GM12878 (cell line): ENCODE measurements at regions not wholly inside any gene's neighbourhood (a gene's known extent, or its start where the extent isn't known, plus 50 kb on each side); places are given as distances from the start of the nearest gene placed in this dataset.

Experiments
- ATAC-seq: fragments of 200-7000 bp; cut with Tn5 transposase; 3 replicates; pipeline ENCODE4 v1.9.1; 2020; ENCODE audit warnings: mild to moderate bottlenecking, moderate library complexity
- BruUV-seq: library from RNA; stranded (reverse); fragments of 400-500 nt; replicated peaks from 2 replicates; lab custom pipeline; 2021; lab: Mats Ljungman, UMichigan
- CTCF ChIA-PET: fragments of 300-600 bp; sonication (Branson Sonifier 250); formaldehyde crosslinking; extraction: SDS; loops from one replicate; lab custom pipeline; 2021; ENCODE audit warnings: inconsistent platforms; lab: Yijun Ruan, JAX
- POLR2A ChIA-PET: fragments of 350-600 bp; formaldehyde crosslinking; extraction: SDS; loops from one replicate; lab custom pipeline; 2021; ENCODE audit warnings: inconsistent platforms; lab: Charles Lee
- RAD21 ChIA-PET: fragments of 300-600 bp; sonication (Branson Sonifier 250); formaldehyde crosslinking; loops from one replicate; lab custom pipeline; 2023; ENCODE audit warnings: antibody characterized with exemption; ENCODE audit not compliant: unreplicated experiment; lab: Charles Lee
- SMC1A ChIA-PET: fragments of 300-600 bp; sonication (Branson Sonifier 250); formaldehyde crosslinking; loops from one replicate; lab custom pipeline; 2023; ENCODE audit not compliant: unreplicated experiment, uncharacterized antibody; lab: Charles Lee
- DNase-seq: peaks from one replicate; pipeline ENCODE4 v3.0.0-alpha.2; 2011; ENCODE audit warnings: low read depth, low spot score
- FAIRE-seq: peaks from 3 replicates; lab custom pipeline; 2011; peaks lifted over from hg19 to GRCh38; lab: Jason Lieb, UNC
- H2AFZ ChIP-seq: 2 replicates; pipeline ENCODE4 v1.6.0; 2011; ENCODE audit warnings: low read depth, low read length, control low read depth; ENCODE audit not compliant: control insufficient read depth
- H3K27ac ChIP-seq: 2 replicates; pipeline ENCODE4 v1.5.1; 2011; ENCODE audit warnings: control low read depth; ENCODE audit not compliant: control insufficient read depth, insufficient read depth
- H3K27me3 ChIP-seq, 2 experiments: replicated peaks in 1 of 2; 2 replicates each; pipeline versions ENCODE4 v1.6.0 to v1.6.1; 2011; ENCODE audit warnings: low read length in 1 of 2; ENCODE audit not compliant: control insufficient read depth in 2 of 2, insufficient read depth in 2 of 2
- H3K36me3 ChIP-seq, 2 experiments: 2 replicates each; pipeline ENCODE4 v1.5.1; 2011; ENCODE audit warnings: low read length in 1 of 2; ENCODE audit not compliant: control insufficient read depth in 2 of 2, insufficient read depth in 2 of 2
- H3K4me1 ChIP-seq: 2 replicates; pipeline ENCODE4 v1.6.1; 2011; ENCODE audit warnings: mild to moderate bottlenecking, low read length, moderate library complexity, mixed read lengths; ENCODE audit not compliant: control insufficient read depth, insufficient read depth
- H3K4me2 ChIP-seq: 2 replicates; pipeline ENCODE4 v1.6.0; 2011; ENCODE audit warnings: control low read depth; ENCODE audit not compliant: control insufficient read depth, insufficient read depth
- H3K4me3 ChIP-seq: fragments of 200-600 bp; sonication (generic); 2 replicates; pipeline ENCODE4 v1.5.1; 2016
- H3K79me2 ChIP-seq: 2 replicates; pipeline ENCODE4 v1.6.0; 2011; ENCODE audit warnings: low read length; ENCODE audit not compliant: control insufficient read depth, insufficient read depth
- H3K9ac ChIP-seq: 2 replicates; pipeline ENCODE4 v1.8.0; 2011; ENCODE audit warnings: low read length, control low read depth, mixed read lengths; ENCODE audit not compliant: control insufficient read depth, insufficient read depth
- H3K9me3 ChIP-seq: replicated peaks from 3 replicates; pipeline ENCODE4 v1.5.1; 2011; ENCODE audit warnings: mild to moderate bottlenecking, low read length; ENCODE audit not compliant: control insufficient read depth, insufficient read depth
- H4K20me1 ChIP-seq: 2 replicates; pipeline ENCODE4 v1.6.0; 2011; ENCODE audit not compliant: control insufficient read depth, insufficient read depth
- BMI1 ChIP-seq: fragments of 450-650 bp; IDR thresholded peaks from 2 replicates; pipeline ENCODE4 v1.6.1; 2016; ENCODE audit warnings: mild to moderate bottlenecking, moderate library complexity, borderline replicate concordance
- BRCA1 ChIP-seq: IDR thresholded peaks from 2 replicates; pipeline ENCODE4 v1.6.1; 2011; ENCODE audit warnings: low read depth, low read length, improper control_type of control experiment
- CTCF ChIP-seq, 3 experiments: IDR thresholded peaks in 2 of 3; conservative IDR thresholded peaks in 1 of 3; 2 replicates each; pipeline ENCODE4 v1.5.1; 2011; ENCODE audit warnings: low read depth in 3 of 3, low read length in 3 of 3, mild to moderate bottlenecking in 3 of 3, control low read depth in 2 of 3, moderate library complexity in 2 of 3, inconsistent platforms in 1 of 3, mixed read lengths in 1 of 3; ENCODE audit not compliant: control insufficient read depth in 2 of 3, insufficient read depth in 1 of 3; ENCODE audit errors: extremely low read depth in 1 of 3
- MYC ChIP-seq: IDR thresholded peaks from 2 replicates; pipeline ENCODE4 v1.6.1; 2011; ENCODE audit warnings: mild to moderate bottlenecking, low read length, moderate library complexity, inconsistent platforms; ENCODE audit not compliant: insufficient read depth, insufficient replicate concordance, insufficient read length, severe bottlenecking
- PAX5 ChIP-seq: IDR thresholded peaks from 2 replicates; pipeline ENCODE4 v1.6.1; 2011; ENCODE audit warnings: low read depth, low read length, borderline replicate concordance
- SRF ChIP-seq, 2 experiments: IDR thresholded peaks; 2 replicates each; pipeline ENCODE4 v1.6.1; 2011; ENCODE audit warnings: low read depth in 2 of 2, low read length in 2 of 2, mild to moderate bottlenecking in 1 of 2, moderate library complexity in 1 of 2
- in situ Hi-C: fragments of 300-500 bp; cut with MboI; formaldehyde crosslinking; loops from 9 replicates; pipeline ENCODE4 v1.14.3; 2018; ENCODE audit warnings: mixed read lengths
- intact Hi-C: fragments of 100-400 bp; cut with micrococcal nuclease; formaldehyde crosslinking; loops from one replicate; pipeline ENCODE4 v1.14.2; 2022; ENCODE audit not compliant: unreplicated experiment

- TF ChIP-seq CTCF (IDR thresholded peaks at IDR 0.05 in 2 of 3, conservative IDR thresholded peaks at IDR 0.05 in 1 of 3; ENCODE audit: control insufficient read depth in 2 of 3, extremely low read depth in 1 of 3, insufficient read depth in 1 of 3, low read depth in 3 of 3, low read length in 3 of 3): no peak
- no peak for TF ChIP-seq SRF (IDR thresholded peaks at IDR 0.05; ENCODE audit: low read depth in 2 of 2, low read length in 2 of 2)
Observed at GRCh38 chr4:32830160-32830559, 2110.0 kb downstream of the PCDH7 start (continued).

- BruUV-seq: no TSS peak
- no peaks in the 10 kb centered on the region for H3K27me3 ChIP-seq
- H3K79me2 ChIP-seq: no peaks in the 10 kb centered on the region
- H3K4me1 ChIP-seq: no peaks in the 10 kb centered on the region
- no peaks in the 10 kb centered on the region for H3K9me3 ChIP-seq
- H3K9ac ChIP-seq: no peak overlapping the region
- RAD21 ChIA-PET: interaction anchor here (0.7 kb wide), 1 partner anchor 289 kb away, joined by 3 read pairs; no protein-coding TSS in a partner anchor
- DNase-seq (no peak), ATAC-seq (no peak), FAIRE-seq (no peak)
- H3K4me3 ChIP-seq: no peak overlapping the region
- SMC1A ChIA-PET: interaction anchor here (1.2 kb wide), 1 partner anchor 21 kb away, joined by 3 read pairs; no protein-coding TSS in a partner anchor
- in situ Hi-C loops (no loop called here), intact Hi-C loops (no loop called here)
- no peak for TF ChIP-seq MYC
- no peak for TF ChIP-seq BMI1
- TF ChIP-seq BRCA1: no peak
- no peak for TF ChIP-seq PAX5
- H3K4me2 ChIP-seq: no peak overlapping the region
- CTCF ChIA-PET: interaction anchor here (1.3 kb wide), 1 partner anchor 16 kb away, joined by 4 read pairs; no protein-coding TSS in a partner anchor
- no peaks in the 10 kb centered on the region for H4K20me1 ChIP-seq
- H2AFZ ChIP-seq: no peak overlapping the region
- POLR2A ChIA-PET: no interaction called here
- no peaks in the 10 kb centered on the region for H3K36me3 ChIP-seq
- no peak overlapping the region for H3K27ac ChIP-seq
Observed at GRCh38 chr4:32831104-32831503, 2110.9 kb downstream of the PCDH7 start.
